Choroid plexus epithelial cell (primary cell): ENCODE measurements at regions not wholly inside any gene's neighbourhood (a gene's known extent, or its start where the extent isn't known, plus 50 kb on each side); places are given as distances from the start of the nearest gene placed in this dataset.
A peak's percentile ranks its signal among the peaks of the same experiment; 100 is the strongest.

ENCODE experiments used
- DNase-seq: peaks from one replicate; pipeline ENCODE4 v3.0.0-alpha.2; 2010; ENCODE audit warnings: low read depth
- H3K4me3 ChIP-seq: 2 replicates; pipeline ENCODE4 v1.5.1; 2011; ENCODE audit warnings: low read depth, mild to moderate bottlenecking, control low read depth, low read length, moderate library complexity
- CTCF ChIP-seq: conservative IDR thresholded peaks from 2 replicates; pipeline ENCODE4 v1.5.1; 2011; ENCODE audit warnings: low read depth, mild to moderate bottlenecking, control low read depth, inconsistent platforms, low read length, moderate library complexity

DNA sequence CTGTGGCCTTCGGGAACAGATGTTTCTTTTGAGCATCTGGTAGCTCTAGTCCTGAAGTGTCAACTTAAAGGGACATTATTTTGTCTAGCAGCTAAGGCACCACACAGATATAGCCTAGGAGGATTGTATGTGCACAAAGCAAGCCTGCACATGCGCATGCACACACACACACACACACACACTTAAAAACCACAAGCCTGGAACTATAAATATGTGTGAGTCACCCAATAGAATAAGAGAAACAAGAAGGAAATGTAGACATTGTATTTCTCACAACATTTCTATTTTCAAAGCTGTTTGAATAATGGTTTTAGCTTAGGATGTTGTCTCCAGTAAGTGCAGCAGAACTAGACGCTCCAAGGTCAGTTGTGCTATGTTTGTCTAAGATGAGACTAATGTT, 516.5 kb downstream of the SUCLA2 start:
- TF ChIP-seq CTCF, result no peak
- peak; percentile 83 for DNase-seq
- H3K4me3 ChIP-seq, result no peak overlapping the region

GRCh38 chr13:47481536-47481935, 519.5 kb downstream of the SUCLA2 start:
- TF ChIP-seq CTCF, result no peak
- DNase-seq, result peak; percentile 31
- H3K4me3 ChIP-seq, result no peak overlapping the region

- no peak overlapping the region for H3K4me3 ChIP-seq
- DNase-seq, result no peak
- no peak for TF ChIP-seq CTCF
These were observed 520.1 kb downstream of the SUCLA2 start for GRCh38 chr13:47480951-47481350.

DNA sequence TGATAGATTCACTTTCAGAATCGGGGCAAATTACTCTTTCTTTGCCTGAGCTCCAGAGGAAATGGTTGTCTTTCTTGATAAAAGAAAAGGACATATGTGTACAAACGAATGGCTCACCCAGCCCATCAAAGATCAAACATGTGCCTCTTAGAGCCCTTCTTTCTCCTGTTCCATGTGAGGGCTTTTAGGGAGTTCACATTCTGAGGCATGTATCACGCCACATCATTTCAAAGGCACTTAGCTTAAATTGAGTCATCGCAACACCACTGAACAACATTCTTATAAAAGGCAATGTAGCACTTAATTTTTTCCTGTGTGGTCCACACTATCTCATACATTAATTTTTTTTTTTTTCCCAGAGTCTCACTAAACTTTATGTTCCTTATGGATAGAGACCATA, 521.0 kb downstream of the SUCLA2 start:
- TF ChIP-seq CTCF, result no peak
- DNase-seq, result peak; percentile 90

DNA sequence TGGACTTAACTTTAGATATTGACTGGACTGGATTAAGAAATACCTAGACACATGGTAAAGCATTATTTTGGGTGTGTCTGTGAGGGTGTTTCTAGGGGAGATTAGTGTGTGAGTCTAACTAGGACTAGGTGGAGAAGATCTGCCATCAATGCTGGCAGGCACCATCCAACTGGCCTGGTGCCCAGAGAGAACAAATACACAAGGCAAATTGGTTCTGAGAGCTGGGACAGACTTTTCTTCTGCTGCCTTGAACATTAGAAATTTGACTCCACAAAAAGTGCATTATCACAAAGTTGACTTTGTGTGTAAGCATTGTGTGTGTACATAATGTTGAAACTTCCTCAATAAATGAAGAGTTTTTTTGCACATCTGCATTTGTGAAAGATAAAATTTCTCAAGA, 522.1 kb downstream of the SUCLA2 start:
- H3K4me3 ChIP-seq, result no peak overlapping the region
- TF ChIP-seq CTCF, result no peak
- DNase-seq, result no peak

More for the DNA sequence above, 521.0 kb downstream of the SUCLA2 start:
- H3K4me3 ChIP-seq, result no peak overlapping the region

- TF ChIP-seq CTCF, result no peak
- no peak for DNase-seq
- H3K4me3 ChIP-seq, result no peak overlapping the region
These were observed 525.6 kb downstream of the SUCLA2 start for GRCh38 chr13:47475441-47475948.

DNA sequence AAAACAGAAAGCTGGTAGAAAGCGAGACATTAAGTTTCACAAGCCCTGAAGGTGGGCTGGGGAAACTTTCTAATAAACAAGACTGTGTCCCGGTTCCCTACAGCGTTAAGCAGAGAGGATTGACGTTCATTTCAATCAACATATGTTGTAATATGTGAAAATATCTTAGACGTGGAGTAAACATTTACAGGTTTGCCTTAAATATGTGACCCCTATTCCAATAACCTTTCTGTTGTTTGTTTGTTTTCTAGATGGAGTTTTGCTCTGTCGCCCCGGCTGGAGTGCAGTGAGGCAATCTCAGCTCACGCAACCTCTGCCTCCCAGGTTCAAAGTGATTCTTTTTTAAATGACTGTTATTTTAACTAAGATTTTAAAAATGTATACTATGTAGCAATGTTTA, 526.2 kb downstream of the SUCLA2 start:
- H3K4me3 ChIP-seq, result peak overlapping the region; percentile 20
- no peak for TF ChIP-seq CTCF

More for the DNA sequence above, 526.2 kb downstream of the SUCLA2 start:
- peak; percentile 38 for DNase-seq
